AML-193 (cell line): ENCODE measurements at regions not wholly inside any gene's neighbourhood (a gene's known extent, or its start where the extent isn't known, plus 50 kb on each side); places are given as distances from the start of the nearest gene placed in this dataset.
"Not testable (repeated sequence)": the region's sequence is repeated elsewhere in the genome, so short reads cannot be mapped to it uniquely, and the experiment has no call there.

Source experiments
- DNase-seq, 2 experiments: peaks; one replicate each; lab custom pipeline; 2025; lab: John Stamatoyannopoulos, UW

DNA sequence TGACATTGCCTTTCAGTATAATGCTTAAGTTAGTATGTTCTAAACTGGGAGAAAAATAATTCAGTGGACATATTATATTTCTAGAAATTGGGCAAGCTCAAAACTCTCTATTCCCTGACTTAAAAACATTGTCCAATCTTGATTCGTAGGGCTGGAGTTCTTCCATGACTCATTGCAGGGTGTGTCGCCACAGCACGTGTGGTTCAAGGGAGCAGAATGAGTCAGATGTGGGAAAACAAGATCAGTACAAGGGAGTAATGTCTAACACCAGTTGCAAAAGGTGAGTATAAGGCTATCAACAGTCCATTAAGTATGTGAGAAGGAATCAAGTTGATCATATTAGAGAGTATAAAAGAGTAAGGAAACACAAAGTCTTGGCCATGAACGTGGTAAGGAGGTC, 887.0 kb downstream of the TMTC2 start:
- DNase-seq: no peak

DNA sequence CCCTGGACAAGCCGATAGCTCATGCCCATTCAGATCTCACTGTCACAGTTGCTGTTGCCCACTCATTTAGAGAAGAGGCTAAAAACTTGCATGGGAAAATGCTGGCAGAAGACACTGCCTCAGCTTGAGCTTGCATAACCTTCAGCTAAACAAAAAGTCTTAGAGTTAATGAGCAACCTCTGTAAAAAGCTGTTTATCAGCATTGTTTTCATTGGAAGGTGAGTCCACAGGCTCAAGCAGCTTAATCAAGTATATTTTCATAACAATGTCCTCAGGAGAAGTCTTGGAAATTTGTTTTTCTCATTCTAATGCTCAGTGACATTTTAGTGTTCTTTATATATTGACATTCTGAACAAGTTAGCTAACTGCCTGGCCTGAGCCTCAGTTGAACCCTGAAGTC, 872.9 kb downstream of the TMTC2 start:
- no peak for DNase-seq

DNA sequence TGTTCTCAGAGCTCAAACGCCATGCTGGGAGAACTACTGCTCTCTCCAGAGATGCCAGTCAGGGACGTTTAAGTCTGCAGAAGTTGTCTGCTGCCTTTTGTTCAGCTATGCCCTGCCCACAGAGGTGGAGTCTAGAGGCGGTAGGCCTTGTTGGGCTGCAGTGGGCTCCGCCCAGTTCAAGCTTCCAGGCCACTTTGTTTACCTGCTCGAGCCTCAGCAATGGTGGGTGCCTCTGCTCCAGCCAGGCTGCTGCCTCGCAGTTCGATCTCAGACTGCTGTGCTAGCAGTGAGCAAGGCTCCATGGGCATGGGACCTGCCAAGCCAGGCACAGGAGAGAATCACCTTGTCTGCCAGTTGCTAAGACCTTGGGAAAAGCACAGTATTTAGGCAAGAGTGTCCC, 869.3 kb downstream of the TMTC2 start:
- DNase-seq: not testable (repeated sequence)

DNA sequence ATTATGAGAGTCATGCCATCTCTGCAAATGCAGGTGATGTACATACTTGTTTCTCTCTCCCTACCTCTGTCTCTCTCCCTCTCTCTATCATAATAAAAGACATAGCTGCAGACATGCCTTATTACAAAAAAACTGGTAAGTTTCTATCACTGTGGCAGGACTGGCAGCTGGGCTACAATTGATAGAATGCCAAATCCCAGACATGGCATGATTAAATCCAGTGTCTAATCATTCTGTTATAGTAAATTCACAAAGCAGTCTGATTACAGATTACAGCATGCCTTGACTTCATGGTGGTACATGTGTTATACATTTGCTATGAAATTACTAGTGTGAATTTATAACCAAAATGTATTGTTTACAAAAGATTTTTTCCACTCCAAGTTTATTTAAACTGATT, 854.7 kb downstream of the TMTC2 start:
- DNase-seq: no peak

DNA sequence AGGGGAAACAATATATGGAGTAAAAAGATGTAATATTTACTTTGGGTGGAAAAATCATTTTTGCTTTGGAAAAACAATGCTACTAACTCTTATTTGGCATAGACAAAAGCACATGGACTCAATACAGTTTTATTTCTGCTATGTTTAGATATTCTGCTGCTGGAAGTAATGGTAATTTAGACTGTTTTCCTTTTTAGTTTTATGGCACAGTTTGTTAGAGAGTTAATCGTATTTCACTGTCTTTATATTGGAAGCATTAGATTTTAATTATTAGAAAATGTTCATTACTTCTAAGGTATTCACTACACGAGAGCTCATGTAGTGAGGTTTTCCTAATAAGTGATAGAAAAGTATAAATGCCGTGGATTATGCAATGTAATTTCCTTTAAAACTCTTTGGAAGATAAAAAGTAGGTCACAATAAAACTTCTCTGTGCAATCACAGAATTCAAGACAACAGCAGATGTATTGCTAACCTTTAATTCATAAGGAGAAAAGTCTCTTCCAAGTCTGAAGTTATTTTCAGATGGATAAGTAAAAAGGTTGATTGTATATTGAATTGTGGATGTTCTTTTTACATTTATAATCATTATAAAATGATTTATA, 851.8 kb downstream of the TMTC2 start:
- DNase-seq: no peak

DNA sequence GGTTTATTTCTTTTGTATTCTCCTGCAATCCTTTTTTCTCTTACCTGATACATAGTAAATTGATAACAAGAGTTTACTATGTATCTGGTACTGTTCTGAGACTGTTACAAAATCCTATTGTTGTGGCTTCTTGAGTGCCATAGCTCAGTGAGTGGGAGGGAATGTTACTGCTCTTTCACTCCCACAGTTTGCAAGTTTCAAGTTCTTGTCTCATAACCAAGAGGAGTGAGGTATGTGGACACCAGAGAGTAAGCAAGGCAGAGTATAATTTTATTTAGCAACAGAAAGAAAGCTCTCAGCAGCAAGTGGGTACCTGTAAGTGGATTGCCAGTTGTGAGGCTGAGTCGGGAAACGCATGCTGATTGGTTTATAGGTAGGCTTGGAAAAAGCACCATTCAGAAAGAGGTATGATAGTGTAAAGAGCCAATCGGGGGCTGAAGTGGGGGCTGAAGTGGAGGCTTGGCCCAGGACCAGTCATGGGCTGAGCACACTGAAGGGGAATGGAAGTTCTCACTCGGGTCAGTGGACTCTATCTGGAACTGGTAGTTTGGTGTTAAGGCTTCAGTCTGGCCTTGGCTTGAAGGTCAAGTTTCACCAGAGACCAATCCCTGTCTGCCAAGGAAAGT, 850.8 kb downstream of the TMTC2 start:
- no peak for DNase-seq

DNA sequence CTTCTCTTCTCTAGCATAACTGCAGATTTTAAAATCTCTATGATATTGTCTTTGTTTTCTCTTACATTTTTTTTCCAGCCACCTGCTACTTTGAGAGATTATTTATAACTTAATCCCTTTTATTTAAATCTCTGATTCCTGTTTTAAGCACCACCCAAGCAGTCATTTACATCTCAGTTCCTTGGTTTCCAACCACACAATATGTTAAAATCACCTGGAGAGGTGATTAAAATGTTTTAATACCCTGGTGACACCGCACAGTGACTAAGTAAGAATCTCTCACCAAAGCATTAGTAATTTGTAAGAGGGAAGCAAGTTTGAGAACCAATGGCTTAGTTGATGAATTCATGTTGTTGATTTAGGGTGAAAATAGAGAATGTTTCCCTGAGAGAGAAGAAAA, 849.8 kb downstream of the TMTC2 start:
- no peak for DNase-seq

DNA sequence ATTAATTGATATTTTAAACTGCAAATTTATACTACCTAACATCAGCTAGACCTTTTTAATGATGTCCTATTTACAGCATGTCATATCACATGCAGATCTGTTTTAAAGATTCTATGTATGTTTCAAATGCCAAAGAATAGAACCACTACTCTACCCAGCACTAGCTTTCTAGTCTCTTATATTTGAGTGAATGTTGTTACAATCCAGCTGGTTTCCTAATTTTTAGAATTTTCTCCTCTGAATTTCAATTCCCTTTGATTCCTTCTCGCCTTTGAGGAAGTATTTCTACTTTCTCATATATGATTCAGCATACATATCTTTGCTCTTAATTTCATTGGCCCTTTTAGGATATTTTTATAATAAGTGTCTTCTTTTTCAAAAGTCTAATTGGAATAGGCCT, 841.9 kb downstream of the TMTC2 start:
- DNase-seq: no peak

DNA sequence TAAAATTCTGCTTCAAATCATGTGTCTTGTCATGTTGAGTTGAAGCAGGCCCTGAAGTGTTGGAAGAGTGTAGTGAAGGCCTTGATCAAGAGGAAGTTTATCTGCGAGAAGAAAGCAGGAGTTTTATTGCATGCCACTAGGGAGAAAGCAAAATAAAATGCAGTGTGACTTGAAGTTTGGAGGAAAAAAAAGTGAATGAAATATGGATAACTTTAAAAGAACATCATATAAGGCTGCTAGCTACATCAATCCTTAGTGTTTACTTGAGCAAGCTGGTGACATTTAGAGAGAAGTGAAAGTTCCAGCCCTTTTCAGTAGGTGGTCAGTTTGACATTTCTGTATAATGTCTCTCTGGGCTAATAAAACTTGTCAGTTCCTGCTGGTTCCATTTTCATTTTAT, 841.1 kb downstream of the TMTC2 start:
- no peak for DNase-seq

DNA sequence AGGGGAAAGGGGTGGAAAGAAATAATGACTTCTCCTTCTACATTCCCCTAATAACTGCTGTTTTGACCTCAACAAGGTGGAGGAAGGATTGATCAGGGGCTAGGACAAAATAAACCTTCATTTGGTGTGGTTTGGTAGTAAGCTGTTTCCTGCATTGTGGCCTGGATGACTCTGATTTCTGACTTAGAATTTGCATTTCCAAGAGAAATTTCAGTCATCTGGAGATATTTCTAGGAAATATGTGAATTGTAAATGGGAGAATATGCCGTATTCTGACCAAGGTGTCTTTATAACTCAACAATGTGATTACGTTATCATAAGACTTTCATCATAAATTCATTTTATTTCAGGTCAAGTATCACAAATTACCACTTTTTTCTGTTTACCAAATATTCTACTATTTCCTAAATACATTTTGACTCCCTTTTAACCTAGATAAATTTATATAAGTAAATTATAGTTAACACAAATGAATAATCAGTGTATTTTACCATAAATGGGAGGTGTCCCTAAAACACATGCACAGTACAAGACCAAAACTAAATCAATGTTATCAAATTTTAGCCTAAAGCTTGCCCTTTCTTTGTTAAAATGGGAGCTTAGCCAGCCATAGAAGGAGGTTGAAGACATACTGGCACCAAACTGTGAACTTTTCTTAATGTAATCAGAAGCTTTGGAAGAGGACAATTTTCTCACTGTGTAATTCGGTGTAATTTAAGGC, 828.8 kb downstream of the TMTC2 start:
- DNase-seq: no peak

DNA sequence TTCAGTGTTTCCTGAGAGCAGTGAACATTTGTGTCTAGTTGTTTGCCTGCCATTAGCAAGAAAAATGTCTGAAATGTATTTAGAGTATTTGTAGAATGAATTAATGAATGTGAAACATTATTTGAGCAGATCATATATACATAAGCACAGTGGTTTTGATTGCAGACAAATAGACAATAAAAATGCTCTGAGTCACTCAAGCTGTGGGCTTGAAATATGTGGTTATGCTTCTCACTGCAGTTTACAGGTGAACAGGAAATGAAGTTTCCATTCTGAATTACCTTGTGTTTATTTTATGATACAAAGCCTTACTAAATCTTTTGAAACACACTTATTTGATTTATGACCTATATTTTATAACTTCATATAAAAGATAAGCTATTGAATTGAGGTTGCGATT, 827.7 kb downstream of the TMTC2 start:
- no peak for DNase-seq

DNA sequence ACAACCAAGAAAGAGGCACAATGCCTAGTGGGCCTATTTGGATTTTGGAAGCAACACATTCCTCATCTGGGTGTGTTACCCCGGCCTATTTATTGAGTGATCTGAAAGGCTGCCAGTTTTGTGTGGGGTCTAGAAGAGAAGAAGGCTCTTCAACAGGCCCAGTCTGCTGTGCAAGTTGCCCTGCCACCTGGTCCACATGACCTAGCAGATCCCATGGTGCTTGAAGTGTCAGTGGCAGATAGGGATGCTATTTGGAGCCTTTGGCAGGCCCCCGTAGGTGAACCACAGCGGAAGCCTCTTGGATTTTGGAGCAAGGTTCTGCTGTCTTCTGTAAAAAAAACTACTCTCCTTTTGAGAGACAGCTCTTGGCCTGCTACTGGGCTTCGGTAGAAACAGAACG, 820.1 kb downstream of the TMTC2 start:
- no peak for DNase-seq

DNA sequence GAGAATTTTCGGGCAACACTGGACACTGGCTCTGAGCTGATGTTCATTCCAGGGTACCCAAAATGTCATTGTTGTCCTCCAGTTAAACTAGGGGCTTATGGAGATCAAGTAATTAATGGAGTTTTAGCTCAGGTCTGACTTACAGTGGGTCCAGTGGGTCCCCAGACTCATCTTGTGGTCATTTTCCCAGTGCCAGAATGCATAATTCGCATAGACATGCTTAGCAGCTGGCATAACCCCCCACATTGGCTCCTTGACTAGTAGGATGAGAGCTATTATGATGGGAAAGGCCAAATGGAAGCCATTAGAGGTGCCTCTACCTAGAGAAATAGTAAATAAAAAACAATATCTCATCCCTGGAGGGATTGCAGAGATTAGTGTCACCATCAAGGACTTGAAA, 818.9 kb downstream of the TMTC2 start:
- DNase-seq: no peak

DNA sequence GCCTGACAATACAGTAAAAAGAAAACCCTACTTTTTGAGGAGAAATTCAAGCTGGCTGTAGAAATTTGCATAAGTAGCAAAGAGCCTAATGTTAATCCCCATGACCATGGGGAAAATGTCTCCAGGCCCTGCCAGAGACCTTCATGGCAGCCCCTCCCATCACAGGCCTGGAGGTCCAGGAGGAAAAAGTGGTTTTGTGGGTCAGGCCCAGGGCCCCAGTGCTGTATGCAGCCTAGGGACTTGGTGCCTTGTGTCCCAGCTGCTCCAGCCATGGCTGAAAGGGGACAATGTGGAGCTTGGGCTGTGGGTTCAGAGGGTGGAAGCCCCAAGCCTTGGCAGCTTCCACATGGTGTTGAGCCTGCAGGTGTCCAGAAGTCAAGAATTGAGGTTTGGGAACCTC, 813.2 kb downstream of the TMTC2 start:
- DNase-seq: not testable (repeated sequence)

DNA sequence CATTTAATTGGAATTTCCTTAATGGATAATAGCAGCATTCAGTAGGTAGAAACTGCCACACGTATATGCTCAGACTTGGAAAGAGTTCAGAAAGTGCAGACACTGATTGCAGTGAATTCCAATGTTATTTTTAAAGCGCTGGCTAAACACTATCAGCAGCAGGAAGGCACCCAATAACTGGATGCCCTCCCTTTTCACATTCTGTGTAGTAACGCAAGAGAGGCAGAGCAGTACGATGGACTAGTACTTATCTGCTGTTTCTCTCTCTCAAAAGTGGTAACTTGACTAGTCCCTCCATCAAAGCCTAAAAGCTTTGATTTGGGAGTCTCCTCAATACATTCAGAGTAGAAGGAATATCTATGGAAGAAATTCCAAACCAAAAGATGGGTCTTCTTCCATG, 791.0 kb downstream of the TMTC2 start:
- DNase-seq: no peak

DNA sequence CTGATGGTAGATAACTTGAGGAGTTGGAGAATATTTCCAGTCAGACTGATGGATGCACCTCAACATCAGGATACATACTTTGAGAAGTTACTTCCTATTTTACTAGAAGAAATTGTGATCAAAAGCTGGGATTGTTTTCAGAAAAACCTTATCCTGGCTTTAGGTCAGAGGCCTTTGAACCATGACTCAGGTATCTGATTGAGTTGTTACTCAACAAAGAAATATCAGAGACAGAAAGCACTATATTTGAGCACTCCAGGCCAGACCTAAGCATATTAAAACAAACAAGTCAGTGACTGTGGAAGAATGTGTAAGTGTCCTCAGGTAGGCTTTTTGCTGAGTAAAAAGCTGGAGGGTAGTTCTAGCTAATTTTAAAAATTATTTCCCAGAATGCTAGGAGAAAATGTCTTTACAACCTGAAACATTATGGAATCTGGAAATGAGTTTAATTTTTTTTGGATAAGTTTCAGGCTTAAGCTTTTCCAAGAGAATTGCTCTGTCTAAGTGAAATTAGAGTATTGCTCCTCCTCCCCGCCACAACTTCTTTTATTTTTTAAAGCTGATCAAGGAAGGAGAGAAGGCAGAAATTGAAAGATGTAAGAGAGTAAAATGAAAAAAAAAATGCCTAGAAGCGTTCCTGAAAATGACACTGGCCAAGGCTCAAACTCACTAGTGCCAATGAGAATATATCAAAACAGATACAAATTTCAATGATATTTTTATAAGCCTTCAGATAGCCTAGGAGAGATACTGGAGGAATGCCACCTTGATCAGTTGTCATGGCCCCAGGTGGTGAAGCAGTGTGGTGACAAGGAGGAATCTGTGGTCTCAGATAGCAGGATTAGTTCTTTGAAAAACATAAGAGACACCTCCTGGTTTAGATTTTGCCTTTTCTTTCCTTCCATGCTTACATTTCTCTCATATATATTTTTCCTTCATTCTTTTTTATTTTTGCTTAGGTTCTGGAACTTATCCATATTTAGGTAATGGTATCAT, 790.3 kb downstream of the TMTC2 start:
- no peak for DNase-seq

DNA sequence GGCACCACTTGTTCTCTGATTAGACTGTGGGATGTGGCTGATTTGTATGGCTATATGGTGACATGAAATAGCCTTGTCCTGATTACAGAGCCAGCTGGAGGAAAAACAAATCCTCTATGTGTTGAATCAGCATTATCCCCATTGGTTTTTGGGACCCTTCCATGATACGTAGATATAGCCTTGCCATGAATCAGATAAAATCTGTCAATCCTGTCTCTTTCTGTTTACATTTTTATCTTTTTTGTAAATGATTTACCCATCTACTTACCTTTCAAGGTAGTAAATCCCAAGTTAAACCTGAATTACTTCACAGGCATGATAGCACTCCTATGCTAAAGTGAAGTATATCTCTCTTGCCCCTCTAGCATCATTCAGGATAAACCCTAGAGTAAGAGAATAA, 789.3 kb downstream of the TMTC2 start:
- DNase-seq: no peak

DNA sequence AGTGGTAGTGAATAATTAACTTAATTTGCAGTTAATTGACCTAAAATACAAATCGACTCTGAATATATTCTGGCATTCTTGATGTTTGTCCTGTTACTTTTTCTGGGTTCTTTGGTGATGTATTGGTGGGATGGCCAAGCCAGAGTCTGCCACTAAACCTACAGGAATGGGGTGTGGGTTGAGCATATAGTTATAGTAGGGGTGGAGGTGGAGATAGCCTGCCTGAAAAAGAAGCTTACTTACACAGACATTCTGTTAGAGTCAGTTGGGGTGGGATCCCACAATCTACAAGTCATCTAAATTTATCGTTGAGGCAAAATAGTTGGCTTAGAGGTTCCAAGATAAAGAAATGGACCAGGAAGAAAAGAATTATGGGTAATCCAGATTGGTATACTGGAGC, 787.7 kb downstream of the TMTC2 start:
- no peak for DNase-seq

DNA sequence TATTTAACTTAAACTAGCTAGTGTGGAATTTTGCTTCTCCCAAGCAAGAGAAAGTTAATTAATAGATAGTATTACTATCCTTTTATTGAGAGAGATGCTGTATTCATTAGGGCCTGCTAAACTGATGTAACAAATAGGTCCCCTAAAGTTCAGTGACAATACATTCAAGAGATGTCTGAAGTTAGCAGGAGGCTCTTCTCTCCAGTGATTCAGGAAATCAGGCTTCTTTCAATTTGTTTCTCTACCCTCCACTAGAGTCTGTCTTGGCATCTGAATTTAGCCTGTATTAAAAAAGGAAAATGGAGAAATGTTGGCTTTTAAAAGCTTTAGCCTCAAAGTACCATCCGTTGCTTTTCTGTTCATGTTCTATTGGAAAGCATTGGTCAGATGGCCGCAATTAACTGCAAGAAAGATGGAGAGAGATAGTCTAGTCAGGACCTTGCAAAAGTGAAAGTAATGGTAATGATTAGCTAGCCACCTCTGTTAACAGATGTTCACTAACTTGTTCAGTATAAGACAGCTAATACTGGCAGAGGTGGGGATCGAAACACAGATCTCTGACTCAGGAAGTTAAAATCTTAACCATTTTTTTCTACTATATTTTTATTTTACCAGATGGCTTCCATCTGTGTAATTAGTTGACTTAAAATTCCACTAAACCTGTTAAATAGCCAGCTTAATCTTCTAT, 786.8 kb downstream of the TMTC2 start:
- no peak for DNase-seq

DNA sequence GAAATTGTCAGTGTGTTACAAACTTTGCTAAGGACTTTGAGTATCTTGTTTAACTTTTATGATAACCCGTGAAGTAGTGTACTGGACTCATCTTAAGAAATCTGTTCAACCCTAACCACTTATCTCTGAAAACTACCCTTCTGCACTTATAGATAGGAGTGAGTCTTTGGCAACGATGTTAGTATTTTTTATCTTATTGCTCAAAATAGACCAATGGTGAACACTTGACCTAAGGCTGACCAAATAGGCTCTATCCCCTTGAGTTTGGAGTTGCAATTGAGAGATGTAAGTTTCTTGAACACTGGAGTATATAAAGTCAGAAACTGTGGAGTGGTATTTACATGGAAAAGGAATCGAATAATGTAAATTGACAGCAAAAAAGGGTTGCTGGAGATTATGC, 786.1 kb downstream of the TMTC2 start:
- no peak for DNase-seq

DNA sequence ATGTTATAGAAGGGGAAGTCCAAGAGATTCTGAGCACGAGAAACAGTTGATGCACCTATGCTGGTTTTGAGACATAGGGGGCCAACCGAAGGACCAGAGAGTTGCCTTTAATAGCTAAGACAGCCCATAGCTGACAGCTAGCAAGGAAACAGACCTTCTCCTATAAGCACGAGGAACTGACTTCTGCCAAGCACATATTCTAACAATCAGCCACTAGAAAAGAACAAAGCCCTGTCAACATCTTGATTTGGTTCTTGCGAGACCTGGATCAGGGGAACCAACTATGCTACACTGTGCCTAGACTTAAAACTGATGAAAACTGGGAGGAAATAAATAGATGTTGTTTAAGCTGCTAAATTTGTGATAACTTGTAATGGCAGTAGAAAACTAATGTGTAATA, 785.6 kb downstream of the TMTC2 start:
- DNase-seq: no peak

DNA sequence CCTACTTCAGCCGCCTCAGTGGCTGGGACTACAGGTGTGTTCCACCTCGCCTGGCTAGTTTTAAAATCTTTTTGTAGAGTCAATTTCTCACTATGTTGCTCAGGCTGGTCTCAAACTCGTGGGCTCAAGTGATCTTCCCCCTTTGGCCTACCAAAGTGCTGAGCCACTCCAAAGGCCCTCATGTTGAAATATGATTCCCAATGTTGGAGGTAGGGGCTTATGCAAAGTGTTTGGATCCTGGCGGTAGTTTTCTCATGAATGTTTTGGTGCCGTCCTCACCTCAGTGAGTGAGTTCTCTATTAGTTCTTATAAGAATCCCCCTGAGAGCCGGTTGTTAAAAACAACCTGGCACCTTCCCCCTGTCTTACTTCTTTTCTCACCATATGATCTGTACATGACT, 784.6 kb downstream of the TMTC2 start:
- no peak for DNase-seq
